Astrocyte of the spinal cord (primary cell): ENCODE measurements at regions not wholly inside any gene's neighbourhood (a gene's known extent, or its start where the extent isn't known, plus 50 kb on each side); places are given as distances from the start of the nearest gene placed in this dataset.

Experiments used
- DNase-seq: peaks from one replicate; pipeline ENCODE4 v3.0.0; 2011; ENCODE audit warnings: low read depth, low spot score
- H3K4me3 ChIP-seq: 2 replicates; pipeline ENCODE4 v1.5.1; 2011; ENCODE audit warnings: low read depth, mild to moderate bottlenecking, low read length, moderate library complexity
- in situ Hi-C: cut with HindIII; loops from 2 replicates; pipeline ENCODE4 v1.10.0; 2017; ENCODE audit warnings: low sequenced_read_pairs
- TF ChIP-seq, protein P1 (sequence below): IDR thresholded peaks from 2 replicates; pipeline ENCODE4 v1.5.1; 2012; ENCODE audit warnings: low read depth, mild to moderate bottlenecking, low read length, inconsistent platforms

DNA sequence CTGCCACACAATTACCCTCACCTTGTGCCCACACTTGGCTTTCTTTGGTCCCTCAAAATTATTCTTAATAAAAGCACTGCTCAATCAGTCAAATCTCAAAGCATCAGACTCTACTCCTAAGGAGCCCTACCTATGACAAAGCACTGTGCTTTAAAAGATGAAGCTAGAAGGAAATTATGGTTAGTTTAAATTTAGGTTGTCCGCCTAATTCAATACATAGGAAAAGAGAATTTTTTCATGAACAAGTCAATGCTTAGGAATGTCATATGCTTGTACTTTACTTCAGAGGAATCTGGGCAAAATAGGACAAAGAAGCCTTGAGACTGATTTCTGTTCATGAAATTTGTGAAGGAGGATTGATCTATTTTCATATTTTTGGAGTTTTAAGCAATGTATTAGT is 726.4 kb upstream of the CDH2 start:
- peak; percentile 41 for DNase-seq
- TF ChIP-seq, protein P1, sequence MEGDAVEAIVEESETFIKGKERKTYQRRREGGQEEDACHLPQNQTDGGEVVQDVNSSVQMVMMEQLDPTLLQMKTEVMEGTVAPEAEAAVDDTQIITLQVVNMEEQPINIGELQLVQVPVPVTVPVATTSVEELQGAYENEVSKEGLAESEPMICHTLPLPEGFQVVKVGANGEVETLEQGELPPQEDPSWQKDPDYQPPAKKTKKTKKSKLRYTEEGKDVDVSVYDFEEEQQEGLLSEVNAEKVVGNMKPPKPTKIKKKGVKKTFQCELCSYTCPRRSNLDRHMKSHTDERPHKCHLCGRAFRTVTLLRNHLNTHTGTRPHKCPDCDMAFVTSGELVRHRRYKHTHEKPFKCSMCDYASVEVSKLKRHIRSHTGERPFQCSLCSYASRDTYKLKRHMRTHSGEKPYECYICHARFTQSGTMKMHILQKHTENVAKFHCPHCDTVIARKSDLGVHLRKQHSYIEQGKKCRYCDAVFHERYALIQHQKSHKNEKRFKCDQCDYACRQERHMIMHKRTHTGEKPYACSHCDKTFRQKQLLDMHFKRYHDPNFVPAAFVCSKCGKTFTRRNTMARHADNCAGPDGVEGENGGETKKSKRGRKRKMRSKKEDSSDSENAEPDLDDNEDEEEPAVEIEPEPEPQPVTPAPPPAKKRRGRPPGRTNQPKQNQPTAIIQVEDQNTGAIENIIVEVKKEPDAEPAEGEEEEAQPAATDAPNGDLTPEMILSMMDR = no peak
- no peak overlapping the region for H3K4me3 ChIP-seq
- in situ Hi-C loops = no loop called here

DNA sequence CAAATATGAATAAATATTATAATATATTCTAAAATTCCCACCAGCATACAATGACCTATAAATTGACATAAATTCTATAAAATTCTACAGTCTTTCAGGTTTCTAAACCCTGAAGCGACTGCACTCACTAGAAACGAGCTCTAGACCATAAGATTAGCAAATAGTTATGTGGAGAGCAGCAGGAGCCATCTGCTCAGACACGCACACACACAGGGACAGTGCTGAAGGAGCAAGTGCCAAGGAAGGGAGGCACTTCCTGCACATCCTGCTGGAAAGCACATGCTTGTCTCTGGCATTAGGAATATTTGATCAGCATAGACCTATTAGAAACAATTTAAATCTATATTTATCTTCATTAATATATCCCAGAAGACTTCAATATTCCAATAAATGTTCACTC is 713.9 kb upstream of the CDH2 start:
- TF ChIP-seq, protein P1 = no peak
- in situ Hi-C loops = no loop called here
- no peak for DNase-seq

DNA sequence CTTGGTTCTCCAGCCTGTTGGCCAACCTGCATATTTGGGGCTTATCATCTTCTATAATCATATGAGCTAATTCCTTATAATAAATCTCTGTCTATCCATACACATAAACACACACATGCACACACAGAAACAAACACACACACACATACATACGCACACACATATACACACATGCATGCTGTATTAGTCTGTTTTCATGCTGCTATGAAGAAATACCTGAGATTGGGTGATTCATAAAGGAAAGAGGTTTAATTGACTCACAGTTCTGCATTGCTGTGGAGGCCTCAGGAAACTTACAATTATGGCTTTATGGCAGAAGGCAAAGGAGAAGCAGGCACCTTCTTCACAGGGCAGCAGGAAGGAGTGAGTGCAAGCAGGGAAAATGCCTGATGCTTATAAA is 707.4 kb upstream of the CDH2 start:
- in situ Hi-C loops = no loop called here
- no peak for DNase-seq

More for the DNA sequence above, 713.9 kb upstream of the CDH2 start:
- no peak overlapping the region for H3K4me3 ChIP-seq

DNA sequence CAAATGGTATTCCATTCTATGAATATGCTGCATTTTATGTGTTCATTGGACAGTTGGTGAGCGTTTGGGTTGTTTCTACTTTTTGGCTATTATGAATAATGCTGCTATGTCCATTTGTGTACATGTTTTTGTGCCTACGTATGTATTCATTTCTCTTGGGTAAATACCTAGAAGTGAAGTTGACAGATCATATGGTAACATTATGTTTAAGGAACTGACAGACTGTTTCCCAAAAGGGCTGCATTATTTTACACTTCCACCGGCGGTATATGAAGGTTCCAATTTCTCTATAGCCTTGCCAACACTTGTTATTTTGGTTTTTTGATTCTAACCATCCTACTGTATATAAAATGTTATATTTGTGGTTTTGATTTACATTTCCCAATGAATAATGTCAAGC is 703.9 kb upstream of the CDH2 start:
- in situ Hi-C loops = no loop called here
- TF ChIP-seq, protein P1 = no peak
- no peak overlapping the region for H3K4me3 ChIP-seq
- DNase-seq = no peak

More for the DNA sequence above, 707.4 kb upstream of the CDH2 start:
- H3K4me3 ChIP-seq = no peak overlapping the region
- TF ChIP-seq, protein P1 = no peak

DNA sequence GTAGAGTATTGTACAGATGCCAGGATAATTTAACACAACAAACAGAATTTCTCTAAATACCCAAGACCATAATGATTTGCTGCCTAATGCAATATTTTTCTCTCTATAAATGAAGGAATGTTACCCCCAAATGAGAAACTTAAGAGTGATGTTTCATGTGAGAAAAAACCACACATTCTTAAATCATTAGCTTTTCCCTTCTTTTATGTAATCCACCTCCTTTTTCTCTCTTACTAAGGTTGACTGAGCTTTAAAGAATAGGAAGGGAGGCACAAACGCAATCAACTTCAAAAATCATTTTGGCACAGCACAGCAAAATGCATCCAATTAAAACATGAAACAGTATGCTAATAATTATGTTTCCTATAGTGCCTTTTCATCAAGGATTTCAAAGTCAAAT is 698.1 kb upstream of the CDH2 start:
- in situ Hi-C loops = no loop called here

DNA sequence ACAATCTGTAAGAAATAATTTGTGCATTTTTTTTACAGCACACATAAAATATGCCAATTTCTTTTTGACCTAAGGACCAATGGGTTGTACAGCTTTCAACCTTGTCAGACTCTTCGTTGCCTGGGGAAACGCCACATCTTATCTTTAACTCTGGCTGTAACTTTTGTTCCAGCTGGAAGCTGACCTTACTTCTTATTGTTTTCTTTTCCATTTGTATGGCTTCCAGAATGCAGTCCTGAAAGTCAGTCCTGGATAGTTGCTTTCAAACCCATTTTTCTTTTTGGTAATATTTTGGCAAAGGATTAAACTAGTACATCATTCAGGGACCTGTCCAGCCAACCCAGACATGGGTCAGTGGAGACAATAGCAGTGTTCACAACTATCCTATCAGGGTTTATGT is 686.5 kb upstream of the CDH2 start:
- no peak for DNase-seq
- no peak overlapping the region for H3K4me3 ChIP-seq
- in situ Hi-C loops = no loop called here
- TF ChIP-seq, protein P1 = no peak

More for the DNA sequence above, 698.1 kb upstream of the CDH2 start:
- DNase-seq = peak; percentile 21
- TF ChIP-seq, protein P1 = no peak
- no peak overlapping the region for H3K4me3 ChIP-seq

DNA sequence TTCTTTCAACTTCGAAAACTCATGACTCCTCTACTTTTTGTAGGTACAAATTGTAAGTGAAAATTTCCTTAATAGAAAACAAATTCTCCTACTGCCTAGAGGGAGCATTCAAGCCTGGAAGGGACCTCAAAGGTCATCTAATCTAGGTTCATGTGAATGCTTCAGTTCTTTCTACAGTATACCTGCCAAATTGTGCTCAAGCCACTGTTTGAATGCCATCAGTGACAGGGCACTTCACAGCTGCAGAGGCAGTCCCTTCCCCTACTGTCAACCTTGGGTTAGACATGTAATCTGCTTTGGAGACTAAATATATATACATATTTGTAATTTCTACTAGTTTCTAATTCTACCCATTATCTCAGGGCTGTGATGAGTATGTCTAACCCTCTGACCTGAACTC is 681.3 kb upstream of the CDH2 start:
- H3K4me3 ChIP-seq = no peak overlapping the region
- DNase-seq = no peak
- TF ChIP-seq, protein P1 = no peak
- in situ Hi-C loops = no loop called here
